ENCODE measurements at regions not wholly inside any gene's neighbourhood (a gene's known extent, or its start where the extent isn't known, plus 50 kb on each side); places are given as distances from the start of the nearest gene placed in this dataset.

- Histone ChIP-seq H3K9me3 (ENCODE audit: insufficient read depth, low read length) (no peaks in the 10 kb centered on the region), H4K20me1 (ENCODE audit: insufficient read depth, low read length) (no peaks in the 10 kb centered on the region), H3K27ac (ENCODE audit: low read length) (no peak overlapping the region), H3K79me2 (ENCODE audit: low read length) (no peaks in the 10 kb centered on the region), H3K9ac (ENCODE audit: low read length) (no peak overlapping the region), H2AFZ (ENCODE audit: low read depth, low read length) (no peak overlapping the region), H3K4me2 (ENCODE audit: low read length) (no peak overlapping the region), H3K27me3 (ENCODE audit: low read depth, low read length) (no peaks in the 10 kb centered on the region), H3K36me3 (replicated peaks; ENCODE audit: low read depth, low read length) (no peaks in the 10 kb centered on the region), H3K4me3 (ENCODE audit: low read length) (no peak overlapping the region), H3K4me1 (ENCODE audit: low read length) (no peaks in the 10 kb centered on the region)
- TF ChIP-seq CTCF (IDR thresholded peaks at IDR 0.05; ENCODE audit: low read depth, low read length), result no peak
- no peak for TF ChIP-seq EZH2phosphoT487 (IDR thresholded peaks at IDR 0.05; ENCODE audit: low read depth)
Measured at GRCh38 chr12:33265900-33266299, 173.7 kb downstream of the SYT10 start.

- no peak overlapping the region for H3K4me3 ChIP-seq (ENCODE audit: low read length)
- no peak for TF ChIP-seq CTCF (IDR thresholded peaks at IDR 0.05; ENCODE audit: low read depth, low read length)
- no peak for TF ChIP-seq EZH2phosphoT487 (IDR thresholded peaks at IDR 0.05; ENCODE audit: low read depth)
Measured at GRCh38 chr12:33265033-33265731, 174.4 kb downstream of the SYT10 start.

GRCh38 chr12:33253178-33253577 is 186.4 kb downstream of the SYT10 start:
- Histone ChIP-seq H2AFZ (ENCODE audit: low read depth, low read length) (no peak overlapping the region), H3K4me2 (ENCODE audit: low read length) (no peak overlapping the region), H3K79me2 (ENCODE audit: low read length) (no peaks in the 10 kb centered on the region), H3K36me3 (replicated peaks; ENCODE audit: low read depth, low read length) (no peaks in the 10 kb centered on the region), H3K4me3 (ENCODE audit: low read length) (no peak overlapping the region), H3K9ac (ENCODE audit: low read length) (no peak overlapping the region), H3K27me3 (ENCODE audit: low read depth, low read length) (no peaks in the 10 kb centered on the region), H3K4me1 (ENCODE audit: low read length) (no peaks in the 10 kb centered on the region), H3K9me3 (ENCODE audit: insufficient read depth, low read length) (no peaks in the 10 kb centered on the region), H3K27ac (ENCODE audit: low read length) (no peak overlapping the region), H4K20me1 (ENCODE audit: insufficient read depth, low read length) (no peaks in the 10 kb centered on the region)
- TF ChIP-seq CTCF (IDR thresholded peaks at IDR 0.05; ENCODE audit: low read depth, low read length) (no peak), EZH2phosphoT487 (IDR thresholded peaks at IDR 0.05; ENCODE audit: low read depth) (no peak)

More at GRCh38 chr12:33265033-33265731, 174.4 kb downstream of the SYT10 start:
- no peaks in the 10 kb centered on the region for H3K36me3 ChIP-seq (replicated peaks; ENCODE audit: low read depth, low read length)
- no peaks in the 10 kb centered on the region for H3K4me1 ChIP-seq (ENCODE audit: low read length)
- no peaks in the 10 kb centered on the region for H3K79me2 ChIP-seq (ENCODE audit: low read length)
- H3K27ac ChIP-seq (ENCODE audit: low read length), result no peak overlapping the region
- H2AFZ ChIP-seq (ENCODE audit: low read depth, low read length), result no peak overlapping the region
- H3K4me2 ChIP-seq (ENCODE audit: low read length), result no peak overlapping the region
- no peaks in the 10 kb centered on the region for H4K20me1 ChIP-seq (ENCODE audit: insufficient read depth, low read length)
- no peaks in the 10 kb centered on the region for H3K27me3 ChIP-seq (ENCODE audit: low read depth, low read length)
- H3K9ac ChIP-seq (ENCODE audit: low read length), result no peak overlapping the region
- no peaks in the 10 kb centered on the region for H3K9me3 ChIP-seq (ENCODE audit: insufficient read depth, low read length)

GRCh38 chr12:33251548-33251947 is 188.1 kb downstream of the SYT10 start:
- Histone ChIP-seq H3K9me3 (ENCODE audit: insufficient read depth, low read length) (no peaks in the 10 kb centered on the region), H3K27ac (ENCODE audit: low read length) (no peak overlapping the region), H3K27me3 (ENCODE audit: low read depth, low read length) (no peaks in the 10 kb centered on the region), H4K20me1 (ENCODE audit: insufficient read depth, low read length) (no peaks in the 10 kb centered on the region), H3K4me3 (ENCODE audit: low read length) (no peak overlapping the region), H3K4me2 (ENCODE audit: low read length) (no peak overlapping the region), H3K36me3 (replicated peaks; ENCODE audit: low read depth, low read length) (no peaks in the 10 kb centered on the region), H3K4me1 (ENCODE audit: low read length) (no peaks in the 10 kb centered on the region), H3K9ac (ENCODE audit: low read length) (no peak overlapping the region), H2AFZ (ENCODE audit: low read depth, low read length) (no peak overlapping the region), H3K79me2 (ENCODE audit: low read length) (no peaks in the 10 kb centered on the region)
- no peak for TF ChIP-seq EZH2phosphoT487 (IDR thresholded peaks at IDR 0.05; ENCODE audit: low read depth)
- TF ChIP-seq CTCF (IDR thresholded peaks at IDR 0.05; ENCODE audit: low read depth, low read length), result no peak
